Osteoblast (primary cell): ENCODE measurements at regions not wholly inside any gene's neighbourhood (a gene's known extent, or its start where the extent isn't known, plus 50 kb on each side); places are given as distances from the start of the nearest gene placed in this dataset.

ENCODE experiments used
- DNase-seq: peaks from one replicate; pipeline ENCODE4 v3.0.0; 2011; ENCODE audit warnings: low spot score, mixed read lengths; ENCODE audit not compliant: insufficient read length; ENCODE audit errors: missing footprints
- H2AFZ ChIP-seq: 2 replicates; pipeline ENCODE4 v1.6.0; 2011; ENCODE audit warnings: mild to moderate bottlenecking, low read length
- H3K27ac ChIP-seq: 2 replicates; pipeline ENCODE4 v1.5.1; 2011; ENCODE audit warnings: mild to moderate bottlenecking, low read depth, low read length, moderate library complexity
- H3K27me3 ChIP-seq: 2 replicates; pipeline ENCODE4 v1.6.0; 2012; ENCODE audit warnings: mild to moderate bottlenecking, control low read depth, inconsistent platforms, low read length, moderate library complexity; ENCODE audit not compliant: insufficient read depth
- H3K36me3 ChIP-seq: 2 replicates; pipeline ENCODE4 v1.5.1; 2011; ENCODE audit warnings: mild to moderate bottlenecking, low read length, control low read depth, moderate library complexity; ENCODE audit not compliant: insufficient read depth
- H3K4me1 ChIP-seq: 2 replicates; pipeline ENCODE4 v1.5.1; 2011; ENCODE audit warnings: mild to moderate bottlenecking, low read length, control low read depth, moderate library complexity; ENCODE audit not compliant: insufficient read depth
- H3K4me2 ChIP-seq: 2 replicates; pipeline ENCODE4 v1.6.0; 2011; ENCODE audit warnings: mild to moderate bottlenecking, low read length; ENCODE audit not compliant: insufficient read depth
- H3K4me3 ChIP-seq: fragments of 200-600 bp; sonication (generic); 3 replicates; pipeline ENCODE4 v1.5.1; 2012; ENCODE audit warnings: mild to moderate bottlenecking, low read length, inconsistent platforms; ENCODE audit not compliant: insufficient read depth
- H3K79me2 ChIP-seq: 2 replicates; pipeline ENCODE4 v1.6.0; 2012; ENCODE audit warnings: mild to moderate bottlenecking, low read length, control low read depth, inconsistent platforms; ENCODE audit not compliant: insufficient read depth
- H3K9me3 ChIP-seq: 2 replicates; pipeline ENCODE4 v1.5.1; 2011; ENCODE audit warnings: low read depth, low read length, control low read depth
- H4K20me1 ChIP-seq: 2 replicates; pipeline ENCODE4 v1.6.0; 2012; ENCODE audit warnings: mild to moderate bottlenecking, low read length, control low read depth; ENCODE audit not compliant: insufficient read depth
- CTCF ChIP-seq: IDR thresholded peaks from 2 replicates; pipeline ENCODE4 v1.5.1; 2011; ENCODE audit warnings: mild to moderate bottlenecking, low read depth, low read length, moderate library complexity; ENCODE audit errors: extremely low read depth

GRCh38 chr3:107272471-107272870, 104.8 kb upstream of the CCDC54 start:
- Histone ChIP-seq H3K36me3 (no peaks in the 10 kb centered on the region), H3K4me3 (no peak overlapping the region), H2AFZ (no peak overlapping the region), H4K20me1 (no peaks in the 10 kb centered on the region), H3K4me2 (no peak overlapping the region), H3K27ac (no peak overlapping the region), H3K4me1 (no peaks in the 10 kb centered on the region), H3K27me3 (no peaks in the 10 kb centered on the region), H3K79me2 (no peaks in the 10 kb centered on the region), H3K9me3 (no peaks in the 10 kb centered on the region)
- TF ChIP-seq CTCF: no peak
- no peak for DNase-seq

- Histone ChIP-seq H2AFZ (no peak overlapping the region), H3K9me3 (no peaks in the 10 kb centered on the region), H3K27me3 (no peaks in the 10 kb centered on the region), H3K4me2 (no peak overlapping the region), H3K4me1 (no peaks in the 10 kb centered on the region), H4K20me1 (no peaks in the 10 kb centered on the region), H3K4me3 (no peak overlapping the region), H3K27ac (no peak overlapping the region), H3K36me3 (no peaks in the 10 kb centered on the region), H3K79me2 (no peaks in the 10 kb centered on the region)
- no peak for DNase-seq
- no peak for TF ChIP-seq CTCF
Observed at GRCh38 chr3:107272885-107273284, 104.4 kb upstream of the CCDC54 start.

GRCh38 chr3:107273771-107274170, 103.5 kb upstream of the CCDC54 start:
- Histone ChIP-seq H4K20me1 (no peaks in the 10 kb centered on the region), H3K36me3 (no peaks in the 10 kb centered on the region), H3K4me3 (no peak overlapping the region), H2AFZ (no peak overlapping the region), H3K4me2 (no peak overlapping the region), H3K27ac (no peak overlapping the region), H3K9me3 (no peaks in the 10 kb centered on the region), H3K79me2 (no peaks in the 10 kb centered on the region), H3K4me1 (no peaks in the 10 kb centered on the region), H3K27me3 (no peaks in the 10 kb centered on the region)
- no peak for DNase-seq
- TF ChIP-seq CTCF: no peak

- Histone ChIP-seq H3K27ac (no peak overlapping the region), H3K4me2 (no peak overlapping the region), H3K27me3 (no peaks in the 10 kb centered on the region), H3K36me3 (no peaks in the 10 kb centered on the region), H3K9me3 (no peaks in the 10 kb centered on the region), H2AFZ (no peak overlapping the region), H3K4me3 (no peak overlapping the region), H3K79me2 (no peaks in the 10 kb centered on the region), H3K4me1 (no peaks in the 10 kb centered on the region), H4K20me1 (no peaks in the 10 kb centered on the region)
- TF ChIP-seq CTCF: no peak
- DNase-seq: no peak
Observed at GRCh38 chr3:107275511-107275910, 101.7 kb upstream of the CCDC54 start.
